Gastrocnemius medialis (tissue), 4 donors: ENCODE measurements at regions not wholly inside any gene's neighbourhood (a gene's known extent, or its start where the extent isn't known, plus 50 kb on each side); places are given as distances from the start of the nearest gene placed in this dataset.

Experiments used
- POLR2A ChIP-seq, 2 donors: fragments of 450-650 bp; IDR thresholded peaks; one replicate each; pipeline ENCODE4 v1.6.1; 2017; ENCODE audit warnings: antibody characterized with exemption in 2 of 2, mild to moderate bottlenecking in 2 of 2, moderate library complexity in 2 of 2
- TF ChIP-seq, protein P1 (sequence below), 5 experiments: fragments of 450-650 bp in 3 of 5; fragments of 200-600 bp in 2 of 5; sonication (generic) in 2 of 5; IDR thresholded peaks in 4 of 5; conservative IDR thresholded peaks in 1 of 5; 1 replicate in 4 of 5; 2 replicates in 1 of 5; pipeline ENCODE4 v1.5.1; 2016 to 2019; ENCODE audit warnings: antibody characterized with exemption in 5 of 5, mild to moderate bottlenecking in 3 of 5, moderate library complexity in 3 of 5

DNA sequence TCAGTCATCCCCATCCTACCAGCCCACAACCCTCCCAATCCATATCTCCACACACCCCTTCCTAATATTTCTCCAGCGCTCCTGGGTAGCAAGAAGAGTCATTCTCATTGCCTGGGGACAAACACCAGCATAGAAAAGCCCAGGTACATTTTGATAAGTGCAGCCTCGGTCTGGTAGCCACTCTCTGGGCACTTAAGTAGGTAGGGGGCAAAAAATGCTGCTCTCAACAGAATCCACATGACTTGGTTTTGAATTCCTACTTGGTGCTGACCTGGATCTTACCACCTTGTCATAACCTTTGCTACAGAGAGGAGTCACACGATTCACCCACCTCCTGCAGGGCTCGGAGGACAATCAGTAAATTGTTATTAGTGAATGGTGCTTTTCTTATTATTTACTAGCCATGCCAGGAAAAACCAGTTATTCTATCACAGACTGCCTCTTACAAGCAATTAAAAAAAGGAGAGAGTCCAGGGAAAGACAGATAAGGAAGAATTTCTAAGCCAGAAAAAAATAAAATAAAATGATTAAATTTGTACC lies 249.1 kb downstream of the LY86 start:
- no peak for TF ChIP-seq POLR2A (IDR thresholded peaks at IDR 0.05)
- TF ChIP-seq, protein P1, sequence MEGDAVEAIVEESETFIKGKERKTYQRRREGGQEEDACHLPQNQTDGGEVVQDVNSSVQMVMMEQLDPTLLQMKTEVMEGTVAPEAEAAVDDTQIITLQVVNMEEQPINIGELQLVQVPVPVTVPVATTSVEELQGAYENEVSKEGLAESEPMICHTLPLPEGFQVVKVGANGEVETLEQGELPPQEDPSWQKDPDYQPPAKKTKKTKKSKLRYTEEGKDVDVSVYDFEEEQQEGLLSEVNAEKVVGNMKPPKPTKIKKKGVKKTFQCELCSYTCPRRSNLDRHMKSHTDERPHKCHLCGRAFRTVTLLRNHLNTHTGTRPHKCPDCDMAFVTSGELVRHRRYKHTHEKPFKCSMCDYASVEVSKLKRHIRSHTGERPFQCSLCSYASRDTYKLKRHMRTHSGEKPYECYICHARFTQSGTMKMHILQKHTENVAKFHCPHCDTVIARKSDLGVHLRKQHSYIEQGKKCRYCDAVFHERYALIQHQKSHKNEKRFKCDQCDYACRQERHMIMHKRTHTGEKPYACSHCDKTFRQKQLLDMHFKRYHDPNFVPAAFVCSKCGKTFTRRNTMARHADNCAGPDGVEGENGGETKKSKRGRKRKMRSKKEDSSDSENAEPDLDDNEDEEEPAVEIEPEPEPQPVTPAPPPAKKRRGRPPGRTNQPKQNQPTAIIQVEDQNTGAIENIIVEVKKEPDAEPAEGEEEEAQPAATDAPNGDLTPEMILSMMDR (IDR thresholded peaks at IDR 0.05 in 4 of 5, conservative IDR thresholded peaks at IDR 0.05 in 1 of 5): no peak
